ENCODE measurements at regions not wholly inside any gene's neighbourhood (a gene's known extent, or its start where the extent isn't known, plus 50 kb on each side); places are given as distances from the start of the nearest gene placed in this dataset.

DNA sequence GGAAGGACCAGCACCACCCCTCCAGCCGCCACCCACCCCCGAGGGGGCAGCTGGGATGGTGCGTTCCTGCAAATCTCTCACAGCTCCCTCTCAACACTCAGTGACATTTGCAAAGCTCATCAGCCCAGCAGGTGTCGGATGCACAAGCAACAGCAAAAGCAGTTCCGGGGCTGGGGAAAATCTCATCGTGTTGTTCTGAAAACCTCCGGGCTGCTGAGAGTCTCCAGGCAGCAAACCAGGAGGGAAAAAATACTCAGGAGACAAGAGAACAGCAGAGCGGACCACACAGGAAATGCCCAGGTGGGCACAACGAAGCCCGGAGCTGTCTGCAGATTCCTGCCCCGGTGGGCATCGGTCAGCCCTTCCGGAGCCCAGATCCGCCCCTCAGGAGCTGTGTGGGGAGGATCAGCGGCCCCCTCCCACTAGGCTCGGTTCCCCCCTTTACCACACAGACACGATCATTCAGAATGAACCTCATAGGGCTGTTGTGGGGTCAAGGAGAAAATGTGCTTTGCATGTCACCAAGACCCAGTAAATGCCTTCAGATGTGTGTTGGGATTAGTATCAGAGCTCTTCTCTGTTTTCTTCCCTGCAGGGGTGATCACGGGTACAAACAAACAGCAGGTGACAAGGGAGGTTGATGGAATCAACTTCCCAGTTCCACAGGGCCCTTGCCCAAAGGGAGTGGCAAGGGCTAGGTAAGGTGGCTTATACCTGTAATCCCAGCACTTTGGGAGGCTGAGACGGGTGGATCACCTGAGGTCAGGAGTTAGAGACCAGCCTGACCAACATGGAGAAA lies 127.0 kb upstream of the TIAM1 start:
- TF ChIP-seq, protein P1, sequence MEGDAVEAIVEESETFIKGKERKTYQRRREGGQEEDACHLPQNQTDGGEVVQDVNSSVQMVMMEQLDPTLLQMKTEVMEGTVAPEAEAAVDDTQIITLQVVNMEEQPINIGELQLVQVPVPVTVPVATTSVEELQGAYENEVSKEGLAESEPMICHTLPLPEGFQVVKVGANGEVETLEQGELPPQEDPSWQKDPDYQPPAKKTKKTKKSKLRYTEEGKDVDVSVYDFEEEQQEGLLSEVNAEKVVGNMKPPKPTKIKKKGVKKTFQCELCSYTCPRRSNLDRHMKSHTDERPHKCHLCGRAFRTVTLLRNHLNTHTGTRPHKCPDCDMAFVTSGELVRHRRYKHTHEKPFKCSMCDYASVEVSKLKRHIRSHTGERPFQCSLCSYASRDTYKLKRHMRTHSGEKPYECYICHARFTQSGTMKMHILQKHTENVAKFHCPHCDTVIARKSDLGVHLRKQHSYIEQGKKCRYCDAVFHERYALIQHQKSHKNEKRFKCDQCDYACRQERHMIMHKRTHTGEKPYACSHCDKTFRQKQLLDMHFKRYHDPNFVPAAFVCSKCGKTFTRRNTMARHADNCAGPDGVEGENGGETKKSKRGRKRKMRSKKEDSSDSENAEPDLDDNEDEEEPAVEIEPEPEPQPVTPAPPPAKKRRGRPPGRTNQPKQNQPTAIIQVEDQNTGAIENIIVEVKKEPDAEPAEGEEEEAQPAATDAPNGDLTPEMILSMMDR (conservative IDR thresholded peaks at IDR 0.05; ENCODE audit: low read length): no peak
- TF ChIP-seq EZH2phosphoT487 (IDR thresholded peaks at IDR 0.05; ENCODE audit: borderline replicate concordance, low read depth, low read length): no peak
